G401 (cell line): ENCODE measurements at regions not wholly inside any gene's neighbourhood (a gene's known extent, or its start where the extent isn't known, plus 50 kb on each side); places are given as distances from the start of the nearest gene placed in this dataset.

Experiments
- DNase-seq: peaks from one replicate; pipeline ENCODE4 v3.0.0-alpha.2; 2015; ENCODE audit warnings: low spot score
- in situ Hi-C: cut with HindIII; loops from 2 replicates; pipeline ENCODE4 v1.10.0; 2016; ENCODE audit warnings: low sequenced_read_pairs, mixed read lengths

DNA sequence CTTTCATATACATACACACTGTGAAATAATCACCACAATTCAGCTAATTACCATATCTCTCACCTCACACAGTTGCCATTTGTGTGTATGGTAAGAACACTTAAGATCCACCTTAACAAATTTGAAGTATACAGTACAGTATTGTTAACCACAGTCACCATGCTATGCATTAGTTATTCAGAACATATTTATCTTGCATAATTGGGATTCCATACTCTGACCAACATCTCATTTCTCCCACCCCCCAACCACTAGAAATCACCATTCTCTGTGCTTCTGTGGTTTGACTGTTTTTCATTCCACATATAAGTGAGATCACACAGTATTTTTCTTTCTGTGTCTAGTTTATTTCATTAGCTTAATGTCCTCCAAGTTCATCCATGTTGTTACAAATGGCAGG, 247.7 kb upstream of the CTNNB1 start:
- DNase-seq = no peak

DNA sequence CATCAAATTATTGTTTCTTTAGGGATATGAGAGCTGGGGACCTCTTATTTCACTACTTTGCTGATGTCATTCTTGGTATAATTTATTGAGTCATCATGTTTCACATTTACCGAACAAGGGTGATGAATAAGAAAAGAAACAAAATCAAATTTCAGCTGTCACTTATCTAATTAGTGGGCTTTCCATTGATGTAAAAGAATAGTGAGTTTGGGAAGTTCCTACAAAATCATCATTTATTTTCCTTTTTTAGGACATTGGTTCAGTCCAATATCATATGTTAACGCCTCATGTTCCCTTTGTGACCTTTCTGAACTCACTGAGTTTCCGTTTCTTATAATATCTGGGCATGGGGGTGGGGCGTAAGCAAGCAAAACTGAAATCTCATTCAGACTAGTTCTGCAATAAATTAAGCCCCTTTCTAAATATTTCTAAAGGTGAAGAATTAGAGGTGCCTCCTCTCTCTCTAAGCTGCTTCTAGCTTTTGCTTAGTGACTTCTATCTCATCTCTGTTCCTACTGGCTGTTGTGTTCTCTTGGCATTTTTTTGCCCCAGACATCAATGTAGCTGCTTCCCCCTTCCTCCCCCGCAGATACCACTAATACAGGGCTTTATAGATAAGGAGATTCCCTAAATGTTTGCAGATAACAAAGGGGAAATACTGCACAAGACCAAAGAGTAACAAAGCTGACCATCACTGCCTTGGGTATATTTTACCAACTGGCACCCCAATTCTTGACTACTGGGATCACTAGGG, 238.0 kb upstream of the CTNNB1 start:
- DNase-seq = no peak
- in situ Hi-C loops = no loop called here

More for the DNA sequence above, 247.7 kb upstream of the CTNNB1 start:
- in situ Hi-C loops = no loop called here

GRCh38 chr3:40962721-40963120, 236.6 kb upstream of the CTNNB1 start:
- DNase-seq = no peak

GRCh38 chr3:40968666-40969065, 230.6 kb upstream of the CTNNB1 start:
- in situ Hi-C loops = no loop called here
- no peak for DNase-seq

More at GRCh38 chr3:40962721-40963120, 236.6 kb upstream of the CTNNB1 start:
- in situ Hi-C loops = no loop called here

DNA sequence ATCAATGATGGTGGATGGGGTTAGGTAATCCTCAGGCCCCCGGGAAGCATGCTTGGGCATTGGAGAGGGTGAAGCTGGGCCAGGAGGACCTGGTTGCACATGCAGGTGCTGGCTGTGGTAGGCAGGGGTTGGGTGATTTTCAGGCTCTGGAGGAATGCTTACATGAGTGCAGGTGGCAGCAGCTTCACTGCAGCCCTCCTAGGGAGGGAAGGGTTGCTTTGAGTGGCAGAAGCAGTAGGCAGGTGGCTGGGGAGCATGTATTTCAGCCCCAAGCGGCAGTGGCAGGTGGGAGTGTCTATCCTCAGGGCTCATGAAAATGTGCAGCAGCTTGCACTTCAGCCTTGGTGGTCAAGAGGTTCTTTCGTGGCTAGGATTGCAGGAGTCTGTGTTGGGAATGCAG, 230.0 kb upstream of the CTNNB1 start:
- DNase-seq = no peak
- in situ Hi-C loops = no loop called here

DNA sequence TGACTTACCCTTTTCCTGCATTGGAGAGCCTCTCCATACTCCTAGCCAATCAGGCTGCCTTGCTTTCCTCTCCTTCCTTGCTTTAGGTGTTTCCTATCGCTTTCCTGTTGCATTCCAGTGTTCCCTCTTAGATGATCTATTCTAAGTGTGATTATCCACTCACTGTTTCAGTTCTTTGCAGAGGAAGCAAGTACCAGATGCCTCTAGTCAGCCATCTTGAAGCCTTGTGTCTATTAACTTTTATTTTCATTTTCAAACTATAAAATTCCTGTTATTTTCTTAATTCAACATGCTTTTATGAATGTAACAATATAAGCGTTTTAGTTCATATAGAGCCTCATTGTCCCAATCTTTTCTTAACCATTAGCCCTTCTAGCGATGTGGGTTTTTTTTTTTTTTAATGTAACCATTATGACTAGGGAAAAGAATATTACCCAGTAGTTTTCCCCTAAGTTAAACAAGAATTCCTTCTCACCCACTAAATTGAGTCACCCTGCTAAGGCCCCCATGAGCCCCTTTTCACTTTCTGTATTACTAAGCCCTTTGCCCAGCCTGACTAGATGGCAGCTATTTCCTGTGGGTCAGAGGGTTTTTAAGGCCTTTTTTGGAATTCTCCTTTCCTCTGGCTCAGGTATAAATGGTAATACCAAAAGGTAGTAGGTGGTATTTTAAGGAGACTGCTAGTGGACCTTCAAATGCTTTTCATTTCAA, 229.4 kb upstream of the CTNNB1 start:
- no peak for DNase-seq
- in situ Hi-C loops = no loop called here

GRCh38 chr3:40971191-40972168, 227.8 kb upstream of the CTNNB1 start:
- in situ Hi-C loops = no loop called here
- no peak for DNase-seq

DNA sequence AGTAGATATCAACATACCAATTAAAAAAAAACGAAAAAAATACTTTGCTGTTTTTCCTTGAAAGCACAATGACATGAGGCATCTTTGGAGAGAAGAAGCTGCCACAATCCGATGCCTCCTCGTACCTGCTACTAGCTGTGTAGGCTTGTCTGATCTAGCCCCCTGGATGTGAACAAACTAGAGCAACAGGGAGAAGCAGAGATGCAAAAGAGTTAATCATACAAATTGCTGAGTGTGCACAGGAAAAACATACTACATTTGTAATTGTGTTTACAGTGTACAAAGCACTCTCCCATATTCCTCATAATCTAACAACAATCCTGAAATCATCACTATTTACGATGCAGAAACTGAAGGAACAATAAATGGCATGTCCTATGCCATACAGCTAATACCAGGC, 227.0 kb upstream of the CTNNB1 start:
- in situ Hi-C loops = no loop called here
- no peak for DNase-seq

DNA sequence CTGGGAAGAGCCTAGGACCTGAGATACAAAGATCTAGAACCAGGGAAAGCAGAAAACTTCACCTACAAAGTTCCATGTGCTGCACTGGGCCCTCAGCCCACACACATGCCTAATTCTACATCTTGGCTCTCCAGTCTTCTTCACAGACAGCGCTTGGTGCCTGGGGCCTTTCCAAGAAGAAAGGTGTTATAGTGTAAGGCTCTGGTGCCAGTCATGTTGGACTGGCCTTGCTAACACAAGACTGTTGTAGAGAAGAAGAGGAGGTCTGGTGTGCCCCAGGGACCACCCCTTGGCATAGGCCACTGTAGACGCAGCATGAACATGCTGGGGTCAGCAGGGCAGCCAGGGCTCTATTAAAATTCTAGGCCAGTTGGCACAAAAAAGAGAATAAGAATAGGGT, 226.2 kb upstream of the CTNNB1 start:
- DNase-seq = peak; percentile 35
- in situ Hi-C loops = no loop called here

- DNase-seq = no peak
- in situ Hi-C loops = no loop called here
Observed at GRCh38 chr3:40975711-40976121, 223.6 kb upstream of the CTNNB1 start.

- in situ Hi-C loops = no loop called here
- DNase-seq = no peak
Observed at GRCh38 chr3:40976241-40976640, 223.1 kb upstream of the CTNNB1 start.

GRCh38 chr3:40978442-40978841, 220.9 kb upstream of the CTNNB1 start:
- no peak for DNase-seq
- in situ Hi-C loops = no loop called here

DNA sequence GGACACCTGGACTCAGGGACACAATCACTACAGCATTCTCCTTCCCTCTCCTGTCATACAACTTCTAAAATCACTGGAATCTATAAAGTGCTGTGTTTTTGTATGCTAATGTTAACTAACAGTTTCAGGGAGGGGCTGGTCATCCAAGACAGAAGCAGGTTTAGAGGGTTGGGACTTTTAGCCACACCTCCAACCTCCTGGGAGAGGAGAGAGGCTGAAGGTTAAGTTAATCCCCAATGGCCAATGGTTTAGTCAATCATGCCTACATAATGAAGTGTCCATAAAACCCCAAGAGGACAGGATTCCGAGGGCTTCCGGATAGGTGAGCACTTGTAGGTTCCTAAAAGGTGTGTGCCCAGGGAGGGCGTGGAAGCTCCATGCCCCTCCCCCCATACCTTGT, 219.3 kb upstream of the CTNNB1 start:
- DNase-seq = no peak
- in situ Hi-C loops = no loop called here

DNA sequence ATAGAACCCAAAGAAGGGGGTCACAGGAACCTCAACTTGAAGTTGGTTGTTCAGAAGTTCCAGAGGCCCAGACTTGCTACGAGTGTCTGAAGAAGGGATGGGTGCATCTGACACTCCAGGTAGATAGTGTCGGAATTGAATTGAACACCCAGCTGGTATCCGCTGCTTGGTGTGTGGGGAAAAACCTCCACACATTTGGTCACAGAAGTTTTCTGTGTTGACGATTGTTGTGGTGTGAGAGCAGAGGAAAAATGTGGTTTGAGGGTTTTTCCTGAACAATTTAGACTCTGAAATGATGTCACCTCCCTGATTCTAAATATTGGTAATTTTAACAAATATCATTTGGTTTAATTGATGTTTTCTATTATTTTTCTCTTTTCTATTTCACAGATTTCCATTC, 218.8 kb upstream of the CTNNB1 start:
- no peak for DNase-seq
- in situ Hi-C loops = no loop called here

- in situ Hi-C loops = no loop called here
- DNase-seq = no peak
Observed at GRCh38 chr3:40985195-40985594, 214.1 kb upstream of the CTNNB1 start.

DNA sequence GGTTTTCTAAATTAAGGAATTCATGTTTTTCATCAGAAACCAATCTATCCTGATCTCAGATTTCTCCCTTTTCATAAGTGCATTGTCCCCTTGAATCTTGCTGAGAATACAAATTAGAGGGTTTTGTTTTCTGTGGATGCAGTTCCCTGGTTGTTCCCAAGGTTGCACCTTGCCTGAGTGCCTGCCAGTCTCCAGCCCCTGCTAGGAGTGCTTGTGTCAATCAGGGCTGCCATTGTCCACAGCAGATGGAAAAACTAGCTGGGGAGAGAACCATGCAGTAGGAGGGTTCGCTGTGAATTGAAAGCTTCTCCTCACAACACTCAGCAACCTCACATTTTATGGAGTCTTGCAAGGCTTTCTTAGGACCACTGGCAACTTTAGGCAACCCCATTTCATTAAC, 210.8 kb upstream of the CTNNB1 start:
- in situ Hi-C loops = no loop called here
- no peak for DNase-seq

- DNase-seq = no peak
Observed at GRCh38 chr3:40989141-40990061, 209.9 kb upstream of the CTNNB1 start.

DNA sequence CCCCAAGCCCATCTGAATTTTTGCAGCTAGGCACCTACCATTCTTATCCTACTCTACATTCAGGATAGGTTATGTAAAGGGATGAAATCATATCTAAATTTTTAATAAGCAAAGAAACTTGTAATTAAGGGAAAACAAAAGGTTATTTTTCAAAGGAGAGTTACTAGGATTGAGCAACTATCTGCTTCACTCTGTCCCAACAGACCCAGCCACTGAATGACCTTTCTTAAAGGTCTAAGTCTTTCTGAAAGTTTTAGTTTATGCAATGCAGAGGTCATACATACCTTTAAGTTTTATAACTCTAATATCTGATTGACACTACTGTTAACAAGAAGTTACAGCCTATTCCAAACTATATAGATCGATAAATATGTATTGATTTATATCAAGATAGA, 209.2 kb upstream of the CTNNB1 start:
- DNase-seq = no peak
- in situ Hi-C loops = no loop called here

More at GRCh38 chr3:40989141-40990061, 209.9 kb upstream of the CTNNB1 start:
- in situ Hi-C loops = no loop called here

GRCh38 chr3:40992023-40992422, 207.3 kb upstream of the CTNNB1 start:
- DNase-seq = no peak
- in situ Hi-C loops = no loop called here
